ENCODE measurements at regions not wholly inside any gene's neighbourhood (a gene's known extent, or its start where the extent isn't known, plus 50 kb on each side); places are given as distances from the start of the nearest gene placed in this dataset.
"Not testable (repeated sequence)": the region's sequence is repeated elsewhere in the genome, so short reads cannot be mapped to it uniquely, and the experiment has no call there.

- H3K36me3 ChIP-seq (ENCODE audit: control insufficient read depth in 5 of 5, insufficient read depth in 5 of 5, low read length in 5 of 5): no peaks in the 10 kb centered on the region
- no peak overlapping the region for H3K9ac ChIP-seq (ENCODE audit: low read length in 5 of 5)
- H3K9me3 ChIP-seq (ENCODE audit: control insufficient read depth in 5 of 5, low read length in 5 of 5): no peaks in the 10 kb centered on the region
- no peaks in the 10 kb centered on the region for H3K27me3 ChIP-seq (ENCODE audit: control insufficient read depth in 5 of 5, insufficient read depth in 4 of 5, low read length in 5 of 5)
- H3K27ac ChIP-seq (ENCODE audit: low read depth, low read length): no peak overlapping the region
- H3K4me3 ChIP-seq (ENCODE audit: low read depth in 1 of 5, low read length in 5 of 5): no peak overlapping the region
- peaks cover 0 to 7% (median 2%) of the 10 kb centered on the region in 5 donors for H3K4me1 ChIP-seq (ENCODE audit: control insufficient read depth in 5 of 5, insufficient read depth in 5 of 5, low read length in 5 of 5)
Observed at GRCh38 chr12:88866881-88867280, 286.6 kb upstream of the KITLG start.

DNA sequence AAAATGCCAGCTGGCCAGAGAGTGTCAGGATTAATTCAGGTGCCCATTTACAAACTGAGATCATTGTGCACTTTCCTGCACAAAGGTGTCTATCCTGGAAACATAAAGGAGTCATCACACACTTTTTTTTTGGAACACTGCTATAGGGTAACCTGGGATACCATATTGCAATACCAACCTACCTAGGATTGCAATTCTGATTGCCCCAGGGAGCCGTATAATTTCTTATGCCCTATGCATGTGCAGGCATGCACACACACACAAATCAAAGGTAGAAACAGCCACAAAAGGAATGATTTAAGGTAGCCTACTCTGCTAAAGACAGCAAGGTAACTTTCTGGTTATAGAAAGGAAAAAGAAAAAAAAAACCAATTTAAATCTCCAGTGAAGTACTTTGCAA, 285.3 kb upstream of the KITLG start:
- H3K4me3 ChIP-seq (ENCODE audit: low read depth in 1 of 5, low read length in 5 of 5): no peak overlapping the region
- peaks cover 0 to 7% (median 2%) of the 10 kb centered on the region in 5 donors for H3K4me1 ChIP-seq (ENCODE audit: control insufficient read depth in 5 of 5, insufficient read depth in 5 of 5, low read length in 5 of 5)
- H3K27me3 ChIP-seq (ENCODE audit: control insufficient read depth in 5 of 5, insufficient read depth in 4 of 5, low read length in 5 of 5): no peaks in the 10 kb centered on the region
- H3K9me3 ChIP-seq (ENCODE audit: control insufficient read depth in 5 of 5, low read length in 5 of 5): no peaks in the 10 kb centered on the region
- no peak overlapping the region for H3K27ac ChIP-seq (ENCODE audit: low read depth, low read length)
- H3K36me3 ChIP-seq (ENCODE audit: control insufficient read depth in 5 of 5, insufficient read depth in 5 of 5, low read length in 5 of 5): no peaks in the 10 kb centered on the region
- no peak overlapping the region for H3K9ac ChIP-seq (ENCODE audit: low read length in 5 of 5)

DNA sequence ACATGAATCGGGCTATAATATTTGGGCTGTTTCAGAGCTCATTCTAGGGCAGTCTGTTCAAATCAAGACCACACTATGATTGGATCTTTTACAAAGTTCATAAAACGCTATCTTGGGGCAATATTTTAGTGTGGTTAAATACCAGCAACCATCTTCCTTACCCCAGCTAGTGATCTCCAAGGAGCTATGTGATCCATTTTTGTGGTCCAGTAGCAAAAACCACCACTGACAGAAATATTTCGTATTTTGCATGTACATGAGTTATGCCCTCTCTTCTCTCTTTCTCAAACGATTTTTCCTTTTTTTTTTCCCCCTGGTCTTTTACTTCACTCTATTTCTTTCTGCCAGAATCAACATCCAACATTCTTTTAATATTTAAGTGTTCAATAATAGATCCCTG, 280.6 kb upstream of the KITLG start:
- Histone ChIP-seq H3K27me3 (ENCODE audit: control insufficient read depth in 5 of 5, insufficient read depth in 4 of 5, low read length in 5 of 5) (no peaks in the 10 kb centered on the region), H3K27ac (ENCODE audit: low read depth, low read length) (no peak overlapping the region), H3K4me3 (ENCODE audit: low read depth in 1 of 5, low read length in 5 of 5) (no peak overlapping the region), H3K9me3 (ENCODE audit: control insufficient read depth in 5 of 5, low read length in 5 of 5) (no peaks in the 10 kb centered on the region), H3K36me3 (ENCODE audit: control insufficient read depth in 5 of 5, insufficient read depth in 5 of 5, low read length in 5 of 5) (no peaks in the 10 kb centered on the region), H3K4me1 (ENCODE audit: control insufficient read depth in 5 of 5, insufficient read depth in 5 of 5, low read length in 5 of 5) (no peaks in the 10 kb centered on the region), H3K9ac (ENCODE audit: low read length in 5 of 5) (no peak overlapping the region)

GRCh38 chr12:88856201-88856600, 275.9 kb upstream of the KITLG start:
- H3K36me3 ChIP-seq (ENCODE audit: control insufficient read depth in 5 of 5, insufficient read depth in 5 of 5, low read length in 5 of 5): no peaks in the 10 kb centered on the region
- no peaks in the 10 kb centered on the region for H3K9me3 ChIP-seq (ENCODE audit: control insufficient read depth in 5 of 5, low read length in 5 of 5)
- H3K27me3 ChIP-seq (ENCODE audit: control insufficient read depth in 5 of 5, insufficient read depth in 4 of 5, low read length in 5 of 5): no peaks in the 10 kb centered on the region
- H3K27ac ChIP-seq (ENCODE audit: low read depth, low read length): no peak overlapping the region
- no peak overlapping the region for H3K4me3 ChIP-seq (ENCODE audit: low read depth in 1 of 5, low read length in 5 of 5)
- no peaks in the 10 kb centered on the region for H3K4me1 ChIP-seq (ENCODE audit: control insufficient read depth in 5 of 5, insufficient read depth in 5 of 5, low read length in 5 of 5)
- H3K9ac ChIP-seq (ENCODE audit: low read length in 5 of 5): no peak overlapping the region

DNA sequence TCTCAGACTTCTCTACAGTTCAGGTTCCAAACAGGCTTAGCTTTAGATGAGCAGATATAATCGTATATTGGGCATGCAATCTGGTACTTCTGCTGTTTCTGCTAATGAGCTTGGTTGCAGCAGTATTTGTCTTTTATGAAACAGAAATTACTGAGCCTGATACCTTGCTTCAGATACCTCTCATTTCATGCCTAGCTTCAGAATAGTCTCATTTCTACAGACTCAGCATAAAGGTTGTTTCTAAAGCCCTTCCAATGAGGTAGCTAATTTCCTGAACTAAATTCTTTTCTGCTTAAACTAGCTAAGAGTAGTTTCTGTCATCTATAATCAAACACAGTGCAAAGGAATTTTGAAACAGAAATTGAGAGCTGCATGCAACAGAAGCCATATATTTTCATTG, 275.0 kb upstream of the KITLG start:
- no peak overlapping the region for H3K9ac ChIP-seq (ENCODE audit: low read length in 5 of 5)
- H3K27me3 ChIP-seq (ENCODE audit: control insufficient read depth in 5 of 5, insufficient read depth in 4 of 5, low read length in 5 of 5): no peaks in the 10 kb centered on the region
- no peak overlapping the region for H3K4me3 ChIP-seq (ENCODE audit: low read depth in 1 of 5, low read length in 5 of 5)
- no peaks in the 10 kb centered on the region for H3K9me3 ChIP-seq (ENCODE audit: control insufficient read depth in 5 of 5, low read length in 5 of 5)
- H3K27ac ChIP-seq (ENCODE audit: low read depth, low read length): no peak overlapping the region
- no peaks in the 10 kb centered on the region for H3K36me3 ChIP-seq (ENCODE audit: control insufficient read depth in 5 of 5, insufficient read depth in 5 of 5, low read length in 5 of 5)
- no peaks in the 10 kb centered on the region for H3K4me1 ChIP-seq (ENCODE audit: control insufficient read depth in 5 of 5, insufficient read depth in 5 of 5, low read length in 5 of 5)

- no peaks in the 10 kb centered on the region for H3K4me1 ChIP-seq (ENCODE audit: control insufficient read depth in 5 of 5, insufficient read depth in 5 of 5, low read length in 5 of 5)
- no peaks in the 10 kb centered on the region for H3K9me3 ChIP-seq (ENCODE audit: control insufficient read depth in 5 of 5, low read length in 5 of 5)
- H3K36me3 ChIP-seq (ENCODE audit: control insufficient read depth in 5 of 5, insufficient read depth in 5 of 5, low read length in 5 of 5): no peaks in the 10 kb centered on the region
- no peak overlapping the region for H3K9ac ChIP-seq (ENCODE audit: low read length in 5 of 5)
- no peak overlapping the region for H3K27ac ChIP-seq (ENCODE audit: low read depth, low read length)
- H3K4me3 ChIP-seq (ENCODE audit: low read depth in 1 of 5, low read length in 5 of 5): no peak overlapping the region
- H3K27me3 ChIP-seq (ENCODE audit: control insufficient read depth in 5 of 5, insufficient read depth in 4 of 5, low read length in 5 of 5): no peaks in the 10 kb centered on the region
Observed at GRCh38 chr12:88854260-88854659, 274.0 kb upstream of the KITLG start.

- not testable (repeated sequence) for H3K4me3 ChIP-seq (ENCODE audit: low read depth in 1 of 5, low read length in 5 of 5); H3K9ac ChIP-seq (ENCODE audit: low read length in 5 of 5); H3K36me3 ChIP-seq (ENCODE audit: control insufficient read depth in 5 of 5, insufficient read depth in 5 of 5, low read length in 5 of 5); H3K27me3 ChIP-seq (ENCODE audit: control insufficient read depth in 5 of 5, insufficient read depth in 4 of 5, low read length in 5 of 5); H3K4me1 ChIP-seq (ENCODE audit: control insufficient read depth in 5 of 5, insufficient read depth in 5 of 5, low read length in 5 of 5); H3K27ac ChIP-seq (ENCODE audit: low read depth, low read length); H3K9me3 ChIP-seq (ENCODE audit: control insufficient read depth in 5 of 5, low read length in 5 of 5)
Observed at GRCh38 chr12:88847246-88847645, 267.0 kb upstream of the KITLG start.

GRCh38 chr12:88844426-88844825, 264.2 kb upstream of the KITLG start:
- no peaks in the 10 kb centered on the region for H3K27me3 ChIP-seq (ENCODE audit: control insufficient read depth in 5 of 5, insufficient read depth in 4 of 5, low read length in 5 of 5)
- H3K9me3 ChIP-seq (ENCODE audit: control insufficient read depth in 5 of 5, low read length in 5 of 5): peaks cover 0 to 6% (median 0%) of the 10 kb centered on the region in 5 donors
- H3K4me3 ChIP-seq (ENCODE audit: low read depth in 1 of 5, low read length in 5 of 5): no peak overlapping the region
- H3K36me3 ChIP-seq (ENCODE audit: control insufficient read depth in 5 of 5, insufficient read depth in 5 of 5, low read length in 5 of 5): no peaks in the 10 kb centered on the region
- H3K4me1 ChIP-seq (ENCODE audit: control insufficient read depth in 5 of 5, insufficient read depth in 5 of 5, low read length in 5 of 5): no peaks in the 10 kb centered on the region
- H3K9ac ChIP-seq (ENCODE audit: low read length in 5 of 5): no peak overlapping the region
- no peak overlapping the region for H3K27ac ChIP-seq (ENCODE audit: low read depth, low read length)

DNA sequence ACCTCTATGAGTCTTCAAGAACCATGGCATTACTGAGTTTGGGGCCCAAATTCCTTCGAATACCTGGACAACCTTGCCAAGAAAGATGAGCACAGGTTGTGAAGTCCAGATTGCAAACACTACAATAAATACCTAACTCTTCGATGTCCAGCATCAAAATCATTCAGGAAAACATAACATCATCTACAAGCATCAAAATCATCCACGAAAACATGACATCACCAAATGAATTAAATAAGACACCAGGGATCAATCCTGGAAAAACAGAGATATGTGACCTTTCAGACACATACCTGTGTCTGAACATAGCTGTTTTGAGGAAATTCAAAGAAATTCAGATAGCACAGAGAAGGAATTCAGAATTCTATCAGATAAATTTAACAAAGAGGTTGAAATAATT, 262.0 kb upstream of the KITLG start:
- Histone ChIP-seq H3K27me3 (ENCODE audit: control insufficient read depth in 5 of 5, insufficient read depth in 4 of 5, low read length in 5 of 5) (no peaks in the 10 kb centered on the region), H3K4me3 (ENCODE audit: low read depth in 1 of 5, low read length in 5 of 5) (no peak overlapping the region), H3K9me3 (ENCODE audit: control insufficient read depth in 5 of 5, low read length in 5 of 5) (peaks cover 0 to 18% (median 6%) of the 10 kb centered on the region in 5 donors), H3K4me1 (ENCODE audit: control insufficient read depth in 5 of 5, insufficient read depth in 5 of 5, low read length in 5 of 5) (no peaks in the 10 kb centered on the region), H3K27ac (ENCODE audit: low read depth, low read length) (no peak overlapping the region), H3K36me3 (ENCODE audit: control insufficient read depth in 5 of 5, insufficient read depth in 5 of 5, low read length in 5 of 5) (no peaks in the 10 kb centered on the region), H3K9ac (ENCODE audit: low read length in 5 of 5) (no peak overlapping the region)

GRCh38 chr12:88839486-88839885, 259.2 kb upstream of the KITLG start:
- H3K9me3 ChIP-seq (ENCODE audit: control insufficient read depth in 5 of 5, low read length in 5 of 5): peaks cover 0 to 15% (median 6%) of the 10 kb centered on the region in 5 donors
- H3K36me3 ChIP-seq (ENCODE audit: control insufficient read depth in 5 of 5, insufficient read depth in 5 of 5, low read length in 5 of 5): no peaks in the 10 kb centered on the region
- H3K27ac ChIP-seq (ENCODE audit: low read depth, low read length): no peak overlapping the region

GRCh38 chr12:88836156-88836555, 255.9 kb upstream of the KITLG start:
- H3K27me3 ChIP-seq (ENCODE audit: control insufficient read depth in 5 of 5, insufficient read depth in 4 of 5, low read length in 5 of 5): no peaks in the 10 kb centered on the region
- H3K4me3 ChIP-seq (ENCODE audit: low read depth in 1 of 5, low read length in 5 of 5): no peak overlapping the region
- H3K36me3 ChIP-seq (ENCODE audit: control insufficient read depth in 5 of 5, insufficient read depth in 5 of 5, low read length in 5 of 5): no peaks in the 10 kb centered on the region
- H3K27ac ChIP-seq (ENCODE audit: low read depth, low read length): no peak overlapping the region
- no peak overlapping the region for H3K9ac ChIP-seq (ENCODE audit: low read length in 5 of 5)
- H3K9me3 ChIP-seq (ENCODE audit: control insufficient read depth in 5 of 5, low read length in 5 of 5): peaks cover 0 to 15% (median 6%) of the 10 kb centered on the region in 5 donors
- H3K4me1 ChIP-seq (ENCODE audit: control insufficient read depth in 5 of 5, insufficient read depth in 5 of 5, low read length in 5 of 5): no peaks in the 10 kb centered on the region

More at GRCh38 chr12:88839486-88839885, 259.2 kb upstream of the KITLG start:
- Histone ChIP-seq H3K4me1 (ENCODE audit: control insufficient read depth in 5 of 5, insufficient read depth in 5 of 5, low read length in 5 of 5) (no peaks in the 10 kb centered on the region), H3K4me3 (ENCODE audit: low read depth in 1 of 5, low read length in 5 of 5) (no peak overlapping the region), H3K9ac (ENCODE audit: low read length in 5 of 5) (no peak overlapping the region), H3K27me3 (ENCODE audit: control insufficient read depth in 5 of 5, insufficient read depth in 4 of 5, low read length in 5 of 5) (no peaks in the 10 kb centered on the region)
